OCI-LY7 (cell line): ENCODE measurements at regions not wholly inside any gene's neighbourhood (a gene's known extent, or its start where the extent isn't known, plus 50 kb on each side); places are given as distances from the start of the nearest gene placed in this dataset.

ENCODE experiments used
- BruUV-seq: library from RNA; stranded (reverse); fragments of 400-500 nt; replicated peaks from 2 replicates; lab custom pipeline; 2021; lab: Mats Ljungman, UMichigan
- CTCF ChIA-PET: fragments of 300-600 bp; sonication (Branson Sonifier 250); formaldehyde crosslinking; loops from one replicate; lab custom pipeline; 2022; ENCODE audit warnings: antibody characterized with exemption; ENCODE audit not compliant: unreplicated experiment; lab: Charles Lee
- POLR2A ChIA-PET: fragments of 300-600 bp; sonication (Branson Sonifier 250); formaldehyde crosslinking; loops from one replicate; lab custom pipeline; 2022; ENCODE audit warnings: antibody characterized with exemption; lab: Charles Lee
- DNase-seq: peaks from one replicate; pipeline ENCODE4 v3.0.0-alpha.2; 2015; ENCODE audit warnings: low spot score
- H2AFZ ChIP-seq: fragments of 200-600 bp; sonication (generic), shearing (Covaris generic); 2 replicates; pipeline ENCODE4 v1.6.1; 2014; ENCODE audit warnings: mild to moderate bottlenecking, antibody characterized with exemption, low read length, moderate library complexity
- H3K27ac ChIP-seq: fragments of 200-600 bp; sonication (generic); 2 replicates; pipeline ENCODE4 v1.5.1; 2014; ENCODE audit warnings: mixed run types, low read depth, mild to moderate bottlenecking, moderate library complexity, low read length, inconsistent platforms; ENCODE audit not compliant: poor library complexity, severe bottlenecking
- H3K36me3 ChIP-seq: fragments of 200-600 bp; sonication (generic); 2 replicates; pipeline ENCODE4 v1.6.1; 2014; ENCODE audit warnings: mild to moderate bottlenecking, antibody characterized with exemption, low read length, moderate library complexity, mixed read lengths; ENCODE audit not compliant: insufficient read depth
- H3K4me1 ChIP-seq: fragments of 200-600 bp; sonication (generic); 2 replicates; pipeline ENCODE4 v1.5.1; 2014; ENCODE audit warnings: mild to moderate bottlenecking, low read length; ENCODE audit not compliant: insufficient read depth, poor library complexity, severe bottlenecking
- H3K4me2 ChIP-seq: fragments of 200-600 bp; sonication (generic); 2 replicates; pipeline ENCODE4 v1.6.1; 2014; ENCODE audit warnings: mild to moderate bottlenecking, low read length
- H3K4me3 ChIP-seq: fragments of 200-600 bp; sonication (generic); 2 replicates; pipeline ENCODE4 v1.5.1; 2014; ENCODE audit warnings: mild to moderate bottlenecking, low read depth, low read length; ENCODE audit not compliant: poor library complexity, severe bottlenecking
- H3K79me2 ChIP-seq: fragments of 200-600 bp; sonication (generic); 2 replicates; pipeline ENCODE4 v1.6.1; 2016; ENCODE audit warnings: low read depth, mild to moderate bottlenecking, low read length, moderate library complexity, mixed read lengths; ENCODE audit not compliant: insufficient read depth
- H3K9me2 ChIP-seq: fragments of 200-600 bp; sonication (generic); 2 replicates; pipeline ENCODE4 v1.6.1; 2016; ENCODE audit warnings: mild to moderate bottlenecking, low read length, mixed read lengths; ENCODE audit not compliant: insufficient read depth
- H3K9me3 ChIP-seq: fragments of 200-600 bp; sonication (generic); 2 replicates; pipeline ENCODE4 v1.6.1; 2014; ENCODE audit warnings: mild to moderate bottlenecking, mixed run types, low read length, mixed read lengths
- H4K20me1 ChIP-seq: fragments of 200-600 bp; sonication (generic); 2 replicates; pipeline ENCODE4 v1.6.1; 2014; ENCODE audit warnings: mild to moderate bottlenecking, antibody characterized with exemption, low read length, moderate library complexity, mixed read lengths; ENCODE audit not compliant: insufficient read depth
- EZH2phosphoT487 ChIP-seq: fragments of 200-600 bp; sonication (generic); IDR thresholded peaks from 2 replicates; pipeline ENCODE4 v1.6.1; 2018; ENCODE audit warnings: low read depth, borderline replicate concordance, mild to moderate bottlenecking, mixed run types, antibody characterized with exemption, low read length, moderate library complexity, mixed read lengths
- intact Hi-C: fragments of 100-400 bp; cut with micrococcal nuclease; formaldehyde crosslinking; loops from one replicate; pipeline ENCODE4 v1.10.0; 2022; ENCODE audit not compliant: unreplicated experiment
- TF ChIP-seq, protein P1 (sequence below): fragments of 200-600 bp; sonication (generic); conservative IDR thresholded peaks from 2 replicates; pipeline ENCODE4 v1.5.1; 2014; ENCODE audit warnings: mild to moderate bottlenecking, antibody characterized with exemption, low read length, moderate library complexity, mixed read lengths

GRCh38 chr17:68733241-68734176 is 132.3 kb upstream of the FAM20A start:
- Histone ChIP-seq H3K9me2 (no peaks in the 10 kb centered on the region), H3K79me2 (no peaks in the 10 kb centered on the region), H3K4me2 (no peak overlapping the region), H3K4me3 (no peak overlapping the region), H3K4me1 (no peaks in the 10 kb centered on the region), H4K20me1 (no peaks in the 10 kb centered on the region), H3K27ac (no peak overlapping the region), H3K9me3 (no peaks in the 10 kb centered on the region), H2AFZ (no peak overlapping the region), H3K36me3 (no peaks in the 10 kb centered on the region)
- no peak for TF ChIP-seq EZH2phosphoT487
- TF ChIP-seq, protein P1, sequence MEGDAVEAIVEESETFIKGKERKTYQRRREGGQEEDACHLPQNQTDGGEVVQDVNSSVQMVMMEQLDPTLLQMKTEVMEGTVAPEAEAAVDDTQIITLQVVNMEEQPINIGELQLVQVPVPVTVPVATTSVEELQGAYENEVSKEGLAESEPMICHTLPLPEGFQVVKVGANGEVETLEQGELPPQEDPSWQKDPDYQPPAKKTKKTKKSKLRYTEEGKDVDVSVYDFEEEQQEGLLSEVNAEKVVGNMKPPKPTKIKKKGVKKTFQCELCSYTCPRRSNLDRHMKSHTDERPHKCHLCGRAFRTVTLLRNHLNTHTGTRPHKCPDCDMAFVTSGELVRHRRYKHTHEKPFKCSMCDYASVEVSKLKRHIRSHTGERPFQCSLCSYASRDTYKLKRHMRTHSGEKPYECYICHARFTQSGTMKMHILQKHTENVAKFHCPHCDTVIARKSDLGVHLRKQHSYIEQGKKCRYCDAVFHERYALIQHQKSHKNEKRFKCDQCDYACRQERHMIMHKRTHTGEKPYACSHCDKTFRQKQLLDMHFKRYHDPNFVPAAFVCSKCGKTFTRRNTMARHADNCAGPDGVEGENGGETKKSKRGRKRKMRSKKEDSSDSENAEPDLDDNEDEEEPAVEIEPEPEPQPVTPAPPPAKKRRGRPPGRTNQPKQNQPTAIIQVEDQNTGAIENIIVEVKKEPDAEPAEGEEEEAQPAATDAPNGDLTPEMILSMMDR = no peak
- ChIA-PET POLR2A (interaction anchor here (0.7 kb wide), 1 partner anchor 368 kb away, joined by 3 read pairs; no protein-coding TSS in a partner anchor), CTCF (no interaction called here)
- intact Hi-C loops = no loop called here
- BruUV-seq = no TSS peak
- DNase-seq = no peak

GRCh38 chr17:68732301-68732749 is 131.2 kb upstream of the FAM20A start:
- ChIA-PET POLR2A (interaction anchor here (0.7 to 0.8 kb wide), 2 partner anchors 25 to 187 kb away, joined by 3 to 5 read pairs; no protein-coding TSS in a partner anchor), CTCF (no interaction called here)
- no peak for DNase-seq
- no peaks in the 10 kb centered on the region for H3K9me2 ChIP-seq
- intact Hi-C loops = no loop called here
- H3K27ac ChIP-seq = no peak overlapping the region
- H3K36me3 ChIP-seq = no peaks in the 10 kb centered on the region
- H3K4me3 ChIP-seq = no peak overlapping the region
- no TSS peak for BruUV-seq
- H3K79me2 ChIP-seq = no peaks in the 10 kb centered on the region
- H3K4me2 ChIP-seq = no peak overlapping the region
- H3K9me3 ChIP-seq = no peaks in the 10 kb centered on the region
- no peaks in the 10 kb centered on the region for H4K20me1 ChIP-seq
- no peak for TF ChIP-seq EZH2phosphoT487
- TF ChIP-seq, protein P1 = no peak
- H3K4me1 ChIP-seq = no peaks in the 10 kb centered on the region
- H2AFZ ChIP-seq = no peak overlapping the region

DNA sequence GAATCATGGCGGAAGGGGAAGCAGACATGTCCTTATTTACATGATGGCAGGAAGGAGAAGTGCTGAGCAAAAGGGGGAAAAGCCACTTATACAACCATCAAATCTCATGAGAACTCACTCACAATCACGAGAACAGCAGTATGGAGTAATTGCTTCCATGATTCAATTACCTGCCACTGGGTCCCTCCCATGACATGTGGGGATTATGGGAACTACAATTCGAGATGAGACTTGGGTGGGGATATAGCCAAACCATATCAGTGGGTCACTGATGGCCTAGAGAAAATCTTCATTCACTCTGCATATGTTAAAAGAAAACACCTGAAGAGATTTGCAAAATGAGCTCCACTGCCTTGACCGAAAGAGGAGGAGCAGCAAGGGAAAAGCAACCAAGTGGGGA is 130.3 kb upstream of the FAM20A start:
- ChIA-PET CTCF (no interaction called here), POLR2A (interaction anchor here (0.7 kb wide), 1 partner anchor 24 kb away, joined by 5 read pairs; no protein-coding TSS in a partner anchor)
- Histone ChIP-seq H3K79me2 (no peaks in the 10 kb centered on the region), H3K36me3 (no peaks in the 10 kb centered on the region), H3K9me3 (no peaks in the 10 kb centered on the region), H3K9me2 (no peaks in the 10 kb centered on the region), H3K4me1 (no peaks in the 10 kb centered on the region), H3K4me2 (no peak overlapping the region), H4K20me1 (no peaks in the 10 kb centered on the region), H3K4me3 (no peak overlapping the region), H2AFZ (no peak overlapping the region), H3K27ac (no peak overlapping the region)
- intact Hi-C loops = no loop called here
- DNase-seq = no peak
- TF ChIP-seq, protein P1 = no peak
- TF ChIP-seq EZH2phosphoT487 = no peak
- BruUV-seq = no TSS peak
